Mesodermal cell (in vitro differentiated cells): ENCODE measurements at regions not wholly inside any gene's neighbourhood (a gene's known extent, or its start where the extent isn't known, plus 50 kb on each side); places are given as distances from the start of the nearest gene placed in this dataset.

Source experiments
- H3K27ac ChIP-seq: 2 replicates; pipeline ENCODE4 v1.7.0; 2013; ENCODE audit warnings: mild to moderate bottlenecking, low read depth, low read length, moderate library complexity; ENCODE audit not compliant: severe bottlenecking
- H3K36me3 ChIP-seq: 2 replicates; pipeline ENCODE4 v1.7.1; 2013; ENCODE audit warnings: mild to moderate bottlenecking, low read length, moderate library complexity; ENCODE audit not compliant: control insufficient read depth, insufficient read depth
- H3K4me1 ChIP-seq: one replicate; pipeline ENCODE4 v1.7.1; 2013; ENCODE audit warnings: mild to moderate bottlenecking, low read length; ENCODE audit not compliant: insufficient read depth, control insufficient read depth, poor library complexity, severe bottlenecking
- H3K4me3 ChIP-seq: 2 replicates; pipeline ENCODE4 v1.7.0; 2013; ENCODE audit warnings: low read length, control low read depth, mild to moderate bottlenecking; ENCODE audit not compliant: insufficient read depth, poor library complexity, severe bottlenecking; ENCODE audit errors: extremely low read depth
- H3K9me3 ChIP-seq: 2 replicates; pipeline ENCODE4 v1.7.1; 2013; ENCODE audit warnings: mild to moderate bottlenecking, low read length, moderate library complexity; ENCODE audit not compliant: control insufficient read depth
- WGBS, 2 experiments: methylation state at CpG; one replicate each; pipeline ENCODE4 v1.1.5; 2013; ENCODE audit warnings: missing lambda C conversion rate in 2 of 2; ENCODE audit not compliant: insufficient coverage in 2 of 2; 5-methylcytosine and 5-hydroxymethylcytosine counted together

- Histone ChIP-seq H3K9me3 (no peaks in the 10 kb centered on the region), H3K27ac (peak overlapping the region; percentile 95), H3K4me3 (no peak overlapping the region), H3K36me3 (no peaks in the 10 kb centered on the region), H3K4me1 (peaks cover 9% of the 10 kb centered on the region)
- WGBS, 2 experiments = no CpG with 5 or more reads among the region's 3 CpGs
These were observed 383.2 kb upstream of the ATP2B1 start for GRCh38 chr12:90091809-90092208.

- H3K27ac ChIP-seq = peak overlapping the region; percentile 95
- 20% methylated on average over 1 of the region's 3 CpGs; no CpG with 5 or more reads in 1 of the 2 experiments for WGBS, 2 experiments
- H3K36me3 ChIP-seq = no peaks in the 10 kb centered on the region
- H3K4me3 ChIP-seq = no peak overlapping the region
- H3K9me3 ChIP-seq = no peaks in the 10 kb centered on the region
- H3K4me1 ChIP-seq = peaks cover 14% of the 10 kb centered on the region
These were observed 382.5 kb upstream of the ATP2B1 start for GRCh38 chr12:90090929-90091651.

- H3K4me3 ChIP-seq = no peak overlapping the region
- H3K9me3 ChIP-seq = no peaks in the 10 kb centered on the region
- H3K36me3 ChIP-seq = no peaks in the 10 kb centered on the region
- WGBS, 2 experiments = 80 to 89% methylated on average over 1 of the region's 1 CpG
- no peak overlapping the region for H3K27ac ChIP-seq
- H3K4me1 ChIP-seq = peaks cover 12% of the 10 kb centered on the region
These were observed 377.6 kb upstream of the ATP2B1 start for GRCh38 chr12:90086281-90086680.

- H3K27ac ChIP-seq = peak overlapping the region; percentile 39
- no peaks in the 10 kb centered on the region for H3K36me3 ChIP-seq
- peaks cover 10% of the 10 kb centered on the region for H3K4me1 ChIP-seq
- no peaks in the 10 kb centered on the region for H3K9me3 ChIP-seq
- no peak overlapping the region for H3K4me3 ChIP-seq
- WGBS, 2 experiments = 84 to 100% methylated on average over 1 to 3 of the region's 3 CpGs
These were observed 377.0 kb upstream of the ATP2B1 start for GRCh38 chr12:90085494-90086274.

GRCh38 chr12:90084018-90084417, 375.4 kb upstream of the ATP2B1 start:
- no peak overlapping the region for H3K27ac ChIP-seq
- peaks cover 10% of the 10 kb centered on the region for H3K4me1 ChIP-seq
- no peaks in the 10 kb centered on the region for H3K36me3 ChIP-seq
- no peaks in the 10 kb centered on the region for H3K9me3 ChIP-seq
- WGBS, 2 experiments = 100% methylated on average over 1 of the region's 2 CpGs; no CpG with 5 or more reads in 1 of the 2 experiments
- no peak overlapping the region for H3K4me3 ChIP-seq

- no peak overlapping the region for H3K4me3 ChIP-seq
- no peaks in the 10 kb centered on the region for H3K36me3 ChIP-seq
- no peaks in the 10 kb centered on the region for H3K9me3 ChIP-seq
- 63 to 75% methylated on average over 1 of the region's 1 CpG for WGBS, 2 experiments
- peaks cover under 1% of the 10 kb centered on the region for H3K4me1 ChIP-seq
- H3K27ac ChIP-seq = no peak overlapping the region
These were observed 372.0 kb upstream of the ATP2B1 start for GRCh38 chr12:90080616-90081015.

GRCh38 chr12:90079529-90080210, 371.0 kb upstream of the ATP2B1 start:
- Histone ChIP-seq H3K9me3 (no peaks in the 10 kb centered on the region), H3K4me3 (no peak overlapping the region), H3K4me1 (no peaks in the 10 kb centered on the region), H3K27ac (no peak overlapping the region), H3K36me3 (no peaks in the 10 kb centered on the region)
- 64 to 72% methylated on average over 3 of the region's 4 CpGs for WGBS, 2 experiments

GRCh38 chr12:90078344-90078743, 369.7 kb upstream of the ATP2B1 start:
- WGBS, 2 experiments = 90 to 100% methylated on average over 1 to 4 of the region's 4 CpGs
- Histone ChIP-seq H3K27ac (no peak overlapping the region), H3K9me3 (no peaks in the 10 kb centered on the region), H3K4me3 (no peak overlapping the region), H3K4me1 (no peaks in the 10 kb centered on the region), H3K36me3 (no peaks in the 10 kb centered on the region)

GRCh38 chr12:90077756-90078155, 369.1 kb upstream of the ATP2B1 start:
- 100% methylated on average over 1 of the region's 4 CpGs; no CpG with 5 or more reads in 1 of the 2 experiments for WGBS, 2 experiments
- Histone ChIP-seq H3K4me3 (no peak overlapping the region), H3K36me3 (no peaks in the 10 kb centered on the region), H3K27ac (no peak overlapping the region), H3K4me1 (no peaks in the 10 kb centered on the region), H3K9me3 (no peaks in the 10 kb centered on the region)

- WGBS, 2 experiments = 100% methylated on average over 1 of the region's 3 CpGs; no CpG with 5 or more reads in 1 of the 2 experiments
- no peaks in the 10 kb centered on the region for H3K36me3 ChIP-seq
- H3K9me3 ChIP-seq = no peaks in the 10 kb centered on the region
- no peaks in the 10 kb centered on the region for H3K4me1 ChIP-seq
- H3K4me3 ChIP-seq = no peak overlapping the region
- no peak overlapping the region for H3K27ac ChIP-seq
These were observed 368.2 kb upstream of the ATP2B1 start for GRCh38 chr12:90076851-90077319.
